ENCODE measurements at regions not wholly inside any gene's neighbourhood (a gene's known extent, or its start where the extent isn't known, plus 50 kb on each side); places are given as distances from the start of the nearest gene placed in this dataset.

DNA sequence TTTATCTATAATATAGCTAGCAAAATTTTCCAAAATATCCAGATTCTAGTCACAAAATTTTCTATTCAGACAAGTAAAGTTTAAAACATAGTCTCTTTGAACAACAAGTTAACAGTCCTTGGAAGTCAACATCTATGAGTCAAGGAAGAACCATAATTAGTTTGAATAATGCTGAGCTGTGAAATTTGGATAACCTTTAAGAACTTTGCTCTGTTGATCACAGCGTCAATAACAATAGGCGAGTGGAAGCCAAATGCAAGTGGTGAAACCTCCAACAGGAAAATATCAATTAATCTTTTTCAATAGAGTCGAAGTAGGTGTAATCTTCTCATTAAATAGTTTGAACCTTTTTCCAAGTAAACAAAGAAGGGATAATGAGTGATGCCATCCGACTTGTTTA, 466.6 kb downstream of the FOXG1 start:
- no peak overlapping the region for H4K8ac ChIP-seq (replicated peaks; ENCODE audit: insufficient read length, low read depth, low read length)
- no peak overlapping the region for H3K4ac ChIP-seq (ENCODE audit: low read depth, low read length)
- no peaks in the 10 kb centered on the region for H3K9me3 ChIP-seq (ENCODE audit: control insufficient read depth, low read depth, low read length)
- H3K23me2 ChIP-seq (ENCODE audit: insufficient read length, low read depth, low read length, poor library complexity, severe bottlenecking), result no peaks in the 10 kb centered on the region
- H2BK20ac ChIP-seq (ENCODE audit: low read depth, low read length, poor library complexity, severe bottlenecking), result no peak overlapping the region
- H3K4me3 Mint-ChIP-seq, result no peak overlapping the region
- DNase-seq, result no peak
- no peak overlapping the region for H3K4me2 ChIP-seq (ENCODE audit: insufficient read depth, insufficient read length, low read length)
- no peak overlapping the region for H3T11ph ChIP-seq (ENCODE audit: low read length)
- no peak overlapping the region for H2AFZ ChIP-seq (ENCODE audit: low read length)
- no peak overlapping the region for H3K14ac ChIP-seq (ENCODE audit: insufficient read depth, low read length)
- H2BK5ac ChIP-seq (ENCODE audit: insufficient read length, low read length), result no peak overlapping the region
- no peak overlapping the region for H3K9ac ChIP-seq (ENCODE audit: extremely low read depth, insufficient read length, low read length)
- H2BK15ac ChIP-seq (ENCODE audit: low read depth, low read length), result no peak overlapping the region
- no peak overlapping the region for H3K27ac Mint-ChIP-seq
- no peak overlapping the region for H4K91ac ChIP-seq (ENCODE audit: insufficient read length, low read depth, low read length)
- no peaks in the 10 kb centered on the region for H3K27me3 Mint-ChIP-seq (ENCODE audit: low read depth)
- H3K9me3 Mint-ChIP-seq, result no peaks in the 10 kb centered on the region
- H3K56ac ChIP-seq (ENCODE audit: insufficient read length, low read depth, low read length), result no peak overlapping the region
- TF ChIP-seq CTCF (conservative IDR thresholded peaks at IDR 0.05), result no peak
- no peak overlapping the region for H2AK5ac ChIP-seq (ENCODE audit: insufficient read length, low read length)
- H3K23ac ChIP-seq (ENCODE audit: insufficient read length, low read depth, low read length), result no peak overlapping the region
- H3K4me1 ChIP-seq (ENCODE audit: insufficient read depth, low read length), result no peaks in the 10 kb centered on the region
- no peaks in the 10 kb centered on the region for H3K79me1 ChIP-seq (ENCODE audit: insufficient read depth, low read depth, low read length, poor library complexity, severe bottlenecking)
- peaks cover 0 to 2% (median 0%) of the 10 kb centered on the region in 3 experiments; a peak in 2 of 7 replicates for H3K36me3 Mint-ChIP-seq (ENCODE audit: insufficient read depth in 1 of 3, low read depth in 3 of 3)
- H3K27me3 ChIP-seq (ENCODE audit: insufficient read depth, low read length), result no peaks in the 10 kb centered on the region
- no peaks in the 10 kb centered on the region for H3K79me2 ChIP-seq (ENCODE audit: insufficient read depth, low read length)
- H4K20me1 ChIP-seq (ENCODE audit: control insufficient read depth, insufficient read depth, insufficient read length), result no peaks in the 10 kb centered on the region
- H3K4me1 Mint-ChIP-seq, result 0 out of 4 replicates have a peak, but pooled peaks cover 0 to 2% of the 10 kb centered on the region in 2 experiments
- no peak overlapping the region for H2BK12ac ChIP-seq (ENCODE audit: insufficient read length, low read depth, low read length)
- H3K27ac ChIP-seq (ENCODE audit: insufficient read length, low read depth, low read length), result no peak overlapping the region
- H2BK120ac ChIP-seq (ENCODE audit: low read depth, low read length, poor library complexity, severe bottlenecking), result no peak overlapping the region
- no peak overlapping the region for H4K5ac ChIP-seq (ENCODE audit: insufficient read length, low read depth, low read length)
- H3K18ac ChIP-seq (ENCODE audit: insufficient read length, low read depth, low read length), result no peak overlapping the region
- no CpG with 5 or more reads among the region's 4 CpGs for WGBS (ENCODE audit: extremely low coverage, insufficient read length, low lambda C conversion rate)

All from H9 (cell line).